Left lobe of liver (tissue), 2 donors: ENCODE measurements at regions not wholly inside any gene's neighbourhood (a gene's known extent, or its start where the extent isn't known, plus 50 kb on each side); places are given as distances from the start of the nearest gene placed in this dataset.
"Not testable (repeated sequence)": the region's sequence is repeated elsewhere in the genome, so short reads cannot be mapped to it uniquely, and the experiment has no call there.

Experiments used
- ATAC-seq: fragments of 200-7000 bp; cut with Tn5 transposase; one replicate; pipeline ENCODE4 v1.9.1; 2020; ENCODE audit warnings: mild to moderate bottlenecking, moderate library complexity
- DNase-seq: peaks from one replicate; pipeline ENCODE4 v3.0.0-alpha.2; 2020; ENCODE audit warnings: low spot score
- donor health status: DM: no; HTN: no; CAD: no; lungs with moderate emphysema.
- donor health status: DM: no; HTN: yes; CAD: no.

- DNase-seq: no peak
- ATAC-seq: no peak
Measured at GRCh38 chr10:28892818-28893547, 215.7 kb downstream of the BAMBI start.

- DNase-seq: no peak
- no peak for ATAC-seq
Measured at GRCh38 chr10:28894146-28894545, 216.8 kb downstream of the BAMBI start.

- DNase-seq: not testable (repeated sequence)
Measured at GRCh38 chr10:28895671-28896070, 218.3 kb downstream of the BAMBI start.

GRCh38 chr10:28896791-28897409, 219.6 kb downstream of the BAMBI start:
- ATAC-seq, DNase-seq: not testable (repeated sequence)

More at GRCh38 chr10:28895671-28896070, 218.3 kb downstream of the BAMBI start:
- ATAC-seq: not testable (repeated sequence)

- peak; percentile 42 for ATAC-seq
- no peak for DNase-seq
Measured at GRCh38 chr10:28897617-28898464, 220.5 kb downstream of the BAMBI start.

- ATAC-seq (no peak), DNase-seq (no peak)
Measured at GRCh38 chr10:28902215-28902614, 224.9 kb downstream of the BAMBI start.

DNA sequence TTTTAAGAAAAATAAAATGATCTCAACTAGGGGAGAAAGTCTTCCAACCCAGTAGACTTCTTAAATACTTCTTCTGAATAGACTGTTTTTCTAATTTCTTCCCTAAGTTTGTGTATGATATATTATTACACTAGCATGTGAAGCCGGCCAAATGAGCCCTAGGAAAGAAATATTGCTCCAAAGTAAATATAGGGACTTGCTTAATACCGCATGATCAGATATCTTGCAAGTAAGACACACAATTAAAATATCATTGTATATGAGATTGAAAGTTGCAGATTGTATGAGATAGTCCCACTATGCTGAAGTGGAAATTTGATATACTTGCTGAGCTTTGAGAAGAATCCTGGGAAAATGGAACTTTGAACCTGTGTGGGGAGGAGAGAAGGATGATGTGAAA, 225.7 kb downstream of the BAMBI start:
- peak; percentile 65 for ATAC-seq
- DNase-seq: no peak

GRCh38 chr10:28903736-28904135, 226.4 kb downstream of the BAMBI start:
- DNase-seq (no peak), ATAC-seq (no peak)

- DNase-seq: no peak
- ATAC-seq: no peak
Measured at GRCh38 chr10:28905371-28905770, 228.1 kb downstream of the BAMBI start.

GRCh38 chr10:28906011-28906411, 228.7 kb downstream of the BAMBI start:
- no peak for DNase-seq
- no peak for ATAC-seq

DNA sequence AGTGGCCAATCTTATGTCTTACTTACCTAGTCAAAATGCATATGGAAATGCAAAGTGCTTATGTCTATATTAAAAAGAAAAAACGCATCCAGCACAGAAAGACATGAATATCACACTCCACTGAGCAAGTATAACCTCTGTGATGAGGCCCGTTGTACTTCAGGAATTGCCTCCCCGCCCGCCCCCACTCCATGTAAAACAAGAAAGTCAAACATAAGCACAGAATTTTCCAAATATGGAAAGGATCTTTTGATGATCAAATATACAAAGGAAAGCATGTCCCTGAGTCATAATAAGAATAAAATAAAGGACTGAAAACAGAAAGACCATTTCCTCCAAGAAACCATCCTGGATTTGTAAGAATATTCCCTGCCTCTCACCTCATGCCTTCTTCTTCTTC, 229.1 kb downstream of the BAMBI start:
- DNase-seq (no peak), ATAC-seq (no peak)

- ATAC-seq: no peak
Measured at GRCh38 chr10:28906934-28907333, 229.6 kb downstream of the BAMBI start.

DNA sequence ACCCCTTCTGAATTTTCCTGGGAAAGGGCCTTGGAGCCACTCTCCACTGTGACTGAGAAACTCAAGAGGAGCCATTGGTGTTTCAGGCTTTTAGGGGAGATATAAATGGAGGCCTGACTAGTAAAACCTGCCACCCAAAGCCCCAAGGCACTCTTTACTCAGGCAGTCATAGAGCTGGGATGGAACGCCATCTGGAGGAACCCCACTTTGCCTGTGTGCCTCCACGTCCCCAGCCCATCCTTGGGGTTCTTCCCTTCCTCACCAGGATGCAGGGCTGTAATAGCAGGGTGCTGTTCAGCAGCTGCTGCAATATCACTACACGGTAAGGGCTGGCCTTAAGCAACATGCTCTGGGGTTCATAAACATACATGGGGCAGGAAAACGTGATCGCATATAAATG, 232.6 kb downstream of the BAMBI start:
- ATAC-seq: no peak
- DNase-seq: no peak

More at GRCh38 chr10:28906934-28907333, 229.6 kb downstream of the BAMBI start:
- DNase-seq: no peak

GRCh38 chr10:28910956-28911355, 233.6 kb downstream of the BAMBI start:
- DNase-seq (no peak), ATAC-seq (no peak)

GRCh38 chr10:28911511-28911910, 234.2 kb downstream of the BAMBI start:
- ATAC-seq, DNase-seq: not testable (repeated sequence)

GRCh38 chr10:28912017-28912783, 234.9 kb downstream of the BAMBI start:
- ATAC-seq: no peak
- DNase-seq: no peak

DNA sequence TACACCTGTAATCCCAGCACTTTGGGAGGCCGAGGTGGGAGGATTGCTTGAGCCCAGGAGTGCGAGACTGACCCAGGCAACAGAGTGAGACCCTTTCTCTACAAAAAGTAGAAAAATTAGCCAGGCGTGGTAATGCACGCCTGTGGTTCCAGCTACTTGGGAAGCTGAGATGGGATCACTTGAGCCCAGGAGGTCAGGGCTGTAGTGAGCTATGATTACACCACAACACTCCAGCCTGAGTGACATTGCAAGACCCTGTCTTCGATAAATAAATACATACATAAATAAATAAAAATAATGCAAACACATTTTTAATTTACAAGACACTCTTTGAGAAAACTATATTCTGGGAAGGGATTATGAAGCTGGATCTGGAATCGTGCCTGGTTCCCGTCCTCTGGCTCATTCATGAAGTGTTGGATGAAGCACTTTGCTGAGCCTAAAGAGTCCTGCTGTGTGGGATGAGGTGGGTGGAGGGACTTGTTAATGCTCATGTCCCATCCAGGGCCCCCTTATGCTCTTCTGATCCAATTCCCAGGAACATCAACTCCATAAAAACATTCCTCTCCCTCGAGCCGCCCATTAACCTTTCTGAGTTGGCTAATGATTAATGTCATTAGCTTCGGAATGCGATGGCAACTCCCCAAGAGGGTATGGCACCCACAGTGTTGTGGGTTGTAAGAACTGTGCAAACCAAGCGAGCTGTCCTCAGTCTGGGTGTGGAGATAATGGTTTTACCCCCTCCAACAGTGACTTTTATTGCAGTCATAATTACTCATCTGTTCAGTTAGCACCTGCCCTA, 236.3 kb downstream of the BAMBI start:
- no peak for ATAC-seq
- no peak for DNase-seq

- no peak for ATAC-seq
- DNase-seq: no peak
Measured at GRCh38 chr10:28914701-28915100, 237.4 kb downstream of the BAMBI start.

DNA sequence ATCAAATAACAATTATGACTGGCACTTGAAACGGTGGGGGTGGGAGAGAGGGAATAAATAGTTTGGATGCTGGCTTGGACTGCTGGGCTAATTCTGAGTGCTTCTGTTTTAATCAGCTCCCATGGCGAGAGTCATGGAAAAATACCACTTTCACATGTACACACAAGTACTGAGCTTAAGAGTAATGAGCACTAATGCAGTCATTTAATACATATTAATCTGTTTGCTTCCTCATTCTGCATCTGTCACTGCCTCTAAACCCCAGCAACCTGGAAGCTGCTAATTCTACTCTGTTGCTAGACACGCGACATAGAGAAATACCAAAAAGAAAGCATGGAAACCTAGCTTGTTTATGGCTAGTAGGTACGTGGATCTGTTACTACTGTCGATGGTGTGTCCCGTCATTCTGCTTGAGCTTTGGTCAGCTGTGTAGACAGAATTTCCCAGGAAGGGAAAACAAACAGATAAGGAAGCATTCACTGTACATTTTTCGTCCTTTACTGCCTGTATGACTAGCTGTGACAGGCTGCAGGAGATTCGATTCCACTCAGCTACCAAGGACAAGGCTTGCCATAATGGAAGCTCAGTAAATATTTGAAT, 238.8 kb downstream of the BAMBI start:
- no peak for DNase-seq
- no peak for ATAC-seq

- DNase-seq (no peak), ATAC-seq (no peak)
Measured at GRCh38 chr10:28920091-28920490, 242.8 kb downstream of the BAMBI start.
